Umbilical cord (tissue), 1 donor: ENCODE measurements at regions not wholly inside any gene's neighbourhood (a gene's known extent, or its start where the extent isn't known, plus 50 kb on each side); places are given as distances from the start of the nearest gene placed in this dataset.
A peak's percentile ranks its signal among the peaks of the same experiment; 100 is the strongest.

ENCODE experiments used
- DNase-seq: peaks from one replicate; pipeline ENCODE4 v3.0.0-alpha.2; 2015; ENCODE audit warnings: low spot score

- no peak for DNase-seq
Observed at GRCh38 chr14:84726471-84726870, 803.5 kb upstream of the FLRT2 start.

- peak; percentile 47 for DNase-seq
Observed at GRCh38 chr14:84749191-84749955, 780.6 kb upstream of the FLRT2 start.

GRCh38 chr14:84750284-84750683 is 779.7 kb upstream of the FLRT2 start:
- DNase-seq, result no peak

GRCh38 chr14:84750763-84751554 is 779.0 kb upstream of the FLRT2 start:
- peak; percentile 76 for DNase-seq

- no peak for DNase-seq
Observed at GRCh38 chr14:84751745-84752144, 778.2 kb upstream of the FLRT2 start.

- peak; percentile 66 for DNase-seq
Observed at GRCh38 chr14:84760489-84761126, 769.3 kb upstream of the FLRT2 start.

GRCh38 chr14:84767434-84767833 is 762.5 kb upstream of the FLRT2 start:
- DNase-seq, result no peak

GRCh38 chr14:84770030-84770429 is 759.9 kb upstream of the FLRT2 start:
- no peak for DNase-seq

GRCh38 chr14:84777356-84777755 is 752.6 kb upstream of the FLRT2 start:
- no peak for DNase-seq

GRCh38 chr14:84782902-84783301 is 747.0 kb upstream of the FLRT2 start:
- DNase-seq, result no peak

GRCh38 chr14:84783511-84783910 is 746.4 kb upstream of the FLRT2 start:
- no peak for DNase-seq

GRCh38 chr14:84785996-84786395 is 743.9 kb upstream of the FLRT2 start:
- no peak for DNase-seq

- DNase-seq, result no peak
Observed at GRCh38 chr14:84789012-84789411, 740.9 kb upstream of the FLRT2 start.

GRCh38 chr14:84792722-84793410 is 737.1 kb upstream of the FLRT2 start:
- DNase-seq, result no peak

GRCh38 chr14:84797326-84797725 is 732.6 kb upstream of the FLRT2 start:
- no peak for DNase-seq

- peak; percentile 72 for DNase-seq
Observed at GRCh38 chr14:84804468-84804867, 725.5 kb upstream of the FLRT2 start.

GRCh38 chr14:84804895-84805294 is 725.0 kb upstream of the FLRT2 start:
- DNase-seq, result no peak

GRCh38 chr14:84806181-84806580 is 723.8 kb upstream of the FLRT2 start:
- DNase-seq, result no peak

- DNase-seq, result no peak
Observed at GRCh38 chr14:84806622-84807021, 723.3 kb upstream of the FLRT2 start.

GRCh38 chr14:84807673-84808072 is 722.3 kb upstream of the FLRT2 start:
- DNase-seq, result peak; percentile 8

GRCh38 chr14:84809158-84809557 is 720.8 kb upstream of the FLRT2 start:
- peak; percentile 90 for DNase-seq

GRCh38 chr14:84814391-84814790 is 715.6 kb upstream of the FLRT2 start:
- no peak for DNase-seq
